Heart right ventricle (tissue), 16 donors: ENCODE measurements at regions not wholly inside any gene's neighbourhood (a gene's known extent, or its start where the extent isn't known, plus 50 kb on each side); places are given as distances from the start of the nearest gene placed in this dataset.

Experiments
- ATAC-seq, 8 donors: fragments of 200-7000 bp; cut with Tn5 transposase; one replicate each; pipeline ENCODE4 v1.9.1; 2020; ENCODE audit warnings: mild to moderate bottlenecking in 8 of 8, moderate library complexity in 8 of 8, moderate number of reproducible peaks in 1 of 8
- DNase-seq, 2 donors: peaks; one replicate each; pipeline ENCODE4 v3.0.0-alpha.2; 2020
- H3K27ac ChIP-seq, 10 donors: fragments of 200-600 bp; sonication (generic) in 2 of 10; one replicate each; pipeline versions ENCODE4 v1.5.0 to v1.8.0; 2020 to 2022; ENCODE audit warnings: mild to moderate bottlenecking in 3 of 10
- H3K27me3 ChIP-seq, 7 donors: fragments of 200-600 bp; one replicate each; pipeline ENCODE4 v1.8.0; 2021 to 2022; ENCODE audit warnings: mild to moderate bottlenecking in 2 of 7
- H3K36me3 ChIP-seq, 9 donors: fragments of 200-600 bp; sonication (generic) in 1 of 9; one replicate each; pipeline versions ENCODE4 v1.5.0 to v1.8.0; 2020 to 2022; ENCODE audit warnings: mild to moderate bottlenecking in 2 of 9
- H3K4me1 ChIP-seq, 9 donors: fragments of 200-600 bp; sonication (generic) in 1 of 9; one replicate each; pipeline versions ENCODE4 v1.5.0 to v1.8.0; 2020 to 2022; ENCODE audit warnings: mild to moderate bottlenecking in 4 of 9
- H3K4me3 ChIP-seq, 10 donors: fragments of 200-600 bp; sonication (generic) in 2 of 10; one replicate each; pipeline versions ENCODE4 v1.5.0 to v1.8.0; 2020 to 2022; ENCODE audit warnings: mild to moderate bottlenecking in 7 of 10, moderate library complexity in 2 of 10
- H3K9me3 ChIP-seq, 11 donors: fragments of 200-600 bp in 10 of 11; sonication (generic) in 2 of 11; one replicate each; pipeline versions ENCODE4 v1.5.0 to v1.8.0; 2013 to 2022; ENCODE audit warnings: mild to moderate bottlenecking in 2 of 11, control low read depth in 1 of 11, moderate library complexity in 1 of 11
- CTCF ChIP-seq, 9 donors: fragments of 200-600 bp; sonication (generic) in 2 of 9; IDR thresholded peaks; one replicate each; pipeline versions ENCODE4 v1.5.0 to v1.8.0; 2021 to 2022; ENCODE audit warnings: antibody characterized with exemption in 9 of 9, mild to moderate bottlenecking in 5 of 9, moderate library complexity in 1 of 9
- WGBS, 2 donors: extraction: QIAGEN DNeasy Blood & Tissue Kit; methylation state at CpG; one replicate each; pipeline ENCODE4 v1.1.7; 2013; ENCODE audit warnings: inconsistent platforms in 1 of 2; 5-methylcytosine and 5-hydroxymethylcytosine counted together
- intact Hi-C, 10 donors: fragments of 100-400 bp; cut with DNase I; formaldehyde crosslinking; loops; one replicate each; pipeline versions ENCODE4 v1.11.1 to v1.14.2; 2022
- donor health status: Arrhythmogenic right ventricular cardiomyopathy.
- donor health status: ischemic (EF 13 %, LVEDD 7.1; RV severe dilation, severe dysfunction).
- donor health status: healthy with polysubstance abuse.
- donor health status: DM: no; HTN: yes; CAD: no.
- donor health status: DM: no; HTN: no; CAD: no.
- donor health status: ischemic (EF 25% LVEDD 6.9; RV normal size, moderate dysfunction).
- donor health status: ischemic (EF 25% LVEDD 5.7; RV mildly dilated, moderate dysfunction).
- donor health status: healthy.
- donor health status: DM: yes; HTN: yes; CAD: no.
- donor health status: Ischemic cardiomyopathy.
- donor health status: ischemic (EF 35%, LVEDD 5.7; RV mildly dilated, moderate dysfunction).
- donor health status: nonischemic (EF 11% LVEDD 7.7; RV severe dilation, severe dysfunction).
- donor health status: DM: yes; HTN: yes; CAD: no.
- donor health status: PGD.
- donor health status: ischemic (EF 29% LVEDD 5.4; RV normal size, mild dysfunction).
- donor health status: nonischemic (EF 23%, LVEDD 6.1; RV moderate dilation, normal function).

- Histone ChIP-seq H3K9me3 (peaks cover 0 to 5% (median 0%) of the 10 kb centered on the region in 11 donors), H3K4me1 (no peaks in the 10 kb centered on the region), H3K36me3 (no peaks in the 10 kb centered on the region), H3K27me3 (no peaks in the 10 kb centered on the region), H3K4me3 (no peak overlapping the region), H3K27ac (no peak overlapping the region)
- DNase-seq (no peak), ATAC-seq (no peak)
- intact Hi-C loops: no loop called here
- WGBS, 2 donors: 77 to 85% methylated on average over 2 of the region's 2 CpGs
- TF ChIP-seq CTCF (IDR thresholded peaks at IDR 0.05): no peak
Measured at GRCh38 chr11:98100689-98101088, 920.1 kb upstream of the CNTN5 start.

- intact Hi-C loops: no loop called here
Measured at GRCh38 chr11:98101329-98101728, 919.4 kb upstream of the CNTN5 start.

GRCh38 chr11:98104249-98104648 lies 916.5 kb upstream of the CNTN5 start:
- intact Hi-C loops: no loop called here
- H3K4me1 ChIP-seq: peaks cover 0 to 5% (median 0%) of the 10 kb centered on the region in 9 donors
- peaks cover 0 to 10% (median 0%) of the 10 kb centered on the region in 11 donors for H3K9me3 ChIP-seq
- no peak overlapping the region for H3K4me3 ChIP-seq
- no peaks in the 10 kb centered on the region for H3K27me3 ChIP-seq
- no peaks in the 10 kb centered on the region for H3K36me3 ChIP-seq
- DNase-seq (no peak), ATAC-seq (no peak)
- TF ChIP-seq CTCF (IDR thresholded peaks at IDR 0.05): no peak
- no peak overlapping the region for H3K27ac ChIP-seq

More at GRCh38 chr11:98101329-98101728, 919.4 kb upstream of the CNTN5 start:
- WGBS, 2 donors: 88 to 93% methylated on average over 1 of the region's 1 CpG
- TF ChIP-seq CTCF (IDR thresholded peaks at IDR 0.05): no peak
- Histone ChIP-seq H3K36me3 (no peaks in the 10 kb centered on the region), H3K27ac (no peak overlapping the region), H3K4me1 (no peaks in the 10 kb centered on the region), H3K9me3 (peaks cover 0 to 5% (median 0%) of the 10 kb centered on the region in 11 donors), H3K27me3 (no peaks in the 10 kb centered on the region), H3K4me3 (no peak overlapping the region)
- no peak for DNase-seq
- no peak for ATAC-seq

GRCh38 chr11:98107736-98108135 lies 913.0 kb upstream of the CNTN5 start:
- Histone ChIP-seq H3K4me1 (peaks cover 0 to 5% (median 0%) of the 10 kb centered on the region in 9 donors), H3K9me3 (peaks cover 0 to 7% (median 0%) of the 10 kb centered on the region in 11 donors), H3K36me3 (no peaks in the 10 kb centered on the region), H3K27ac (peak overlapping the region in 1 of 10 donors; percentile 43), H3K4me3 (no peak overlapping the region), H3K27me3 (no peaks in the 10 kb centered on the region)
- DNase-seq (peak in 1 of 2 donors; percentile 20), ATAC-seq (peak; percentile 63 to 99 (median 90))
- TF ChIP-seq CTCF (IDR thresholded peaks at IDR 0.05): no peak
- intact Hi-C loops: no loop called here
- WGBS, 2 donors: 17 to 20% methylated on average over 2 of the region's 2 CpGs
